Activated T-cell treated with anti-CD3 and anti-CD28 coated beads for 4 hours (primary cell): ENCODE measurements at regions not wholly inside any gene's neighbourhood (a gene's known extent, or its start where the extent isn't known, plus 50 kb on each side); places are given as distances from the start of the nearest gene placed in this dataset.

ENCODE experiments used
- DNase-seq: peaks from one replicate; pipeline ENCODE4 v3.0.0-alpha.2; 2020

- no peak for DNase-seq
These were observed 108.8 kb downstream of the SQOR start for GRCh38 chr15:45743426-45744235.

DNA sequence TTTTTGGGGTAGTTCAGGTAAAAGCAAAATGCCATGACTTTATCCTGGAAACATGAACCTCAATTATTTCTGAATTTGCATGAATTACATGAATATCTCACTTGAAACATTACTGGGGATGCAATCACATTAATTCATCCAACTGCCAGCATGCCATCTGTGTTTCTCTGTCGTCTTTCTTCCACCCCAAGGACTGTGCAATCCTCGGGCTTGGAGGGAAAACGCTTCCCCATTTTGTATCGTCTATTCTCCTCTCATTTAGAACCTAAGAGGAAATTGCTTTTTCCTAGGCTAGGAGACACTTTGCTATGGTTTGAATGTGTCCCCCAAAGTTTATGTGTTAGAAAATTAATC, 109.4 kb downstream of the SQOR start:
- DNase-seq = no peak

DNA sequence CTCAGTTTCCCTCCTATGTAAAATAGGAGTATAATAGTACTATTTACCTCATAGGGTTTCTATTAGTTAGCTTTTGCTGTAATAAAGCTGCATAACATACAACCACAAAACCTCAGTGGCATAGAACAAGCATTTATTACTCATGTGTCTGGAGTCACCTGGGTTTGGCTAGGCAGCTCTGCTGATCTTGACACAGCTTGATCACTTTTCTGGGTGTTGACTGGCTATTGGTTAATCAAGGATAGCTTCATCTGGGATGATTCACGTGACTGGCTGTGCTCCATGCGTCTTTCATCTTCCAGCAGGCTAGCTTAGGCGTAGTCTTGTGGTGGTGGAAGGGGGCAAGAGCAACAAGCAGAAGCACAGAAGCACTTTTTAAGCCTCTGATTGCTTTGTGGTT, 112.6 kb downstream of the SQOR start:
- no peak for DNase-seq

DNA sequence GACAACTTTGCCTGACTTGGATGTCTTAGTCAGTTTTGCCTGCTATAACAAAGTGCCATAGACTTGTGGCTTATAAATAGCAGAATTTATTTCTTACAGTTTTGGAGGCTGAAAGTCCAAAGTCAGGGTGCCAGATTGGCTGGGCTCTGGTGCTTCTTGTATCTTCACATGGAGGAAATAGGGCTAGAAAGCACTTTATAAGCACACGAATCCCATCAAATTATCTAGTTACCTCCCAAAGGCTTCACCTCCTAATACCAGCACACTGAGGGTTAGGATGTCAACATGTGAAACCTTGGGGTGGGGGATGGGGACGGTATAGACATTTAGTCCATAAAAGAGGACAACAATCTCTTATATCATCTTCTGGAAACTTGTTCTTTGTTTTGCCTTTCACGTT, 116.8 kb downstream of the SQOR start:
- no peak for DNase-seq

DNA sequence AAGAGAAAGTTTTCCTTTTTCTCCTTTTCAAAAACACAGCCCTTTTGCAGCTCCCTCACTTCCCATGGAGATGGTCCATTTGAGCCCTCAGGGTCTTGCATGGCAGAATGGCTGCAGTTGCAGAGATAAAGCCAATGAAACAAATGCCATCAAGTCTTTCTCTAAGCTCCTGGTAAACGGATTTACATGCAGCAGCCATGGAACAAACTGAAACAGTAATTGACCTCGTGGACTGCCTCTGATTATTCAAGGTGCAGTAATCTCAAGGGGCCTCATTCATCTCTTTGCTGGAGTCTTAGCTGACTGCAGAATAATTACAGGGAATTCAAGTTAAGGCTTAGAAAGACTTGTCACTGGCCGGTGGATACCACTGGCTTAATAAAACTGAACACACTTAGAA, 125.1 kb downstream of the SQOR start:
- DNase-seq = no peak

DNA sequence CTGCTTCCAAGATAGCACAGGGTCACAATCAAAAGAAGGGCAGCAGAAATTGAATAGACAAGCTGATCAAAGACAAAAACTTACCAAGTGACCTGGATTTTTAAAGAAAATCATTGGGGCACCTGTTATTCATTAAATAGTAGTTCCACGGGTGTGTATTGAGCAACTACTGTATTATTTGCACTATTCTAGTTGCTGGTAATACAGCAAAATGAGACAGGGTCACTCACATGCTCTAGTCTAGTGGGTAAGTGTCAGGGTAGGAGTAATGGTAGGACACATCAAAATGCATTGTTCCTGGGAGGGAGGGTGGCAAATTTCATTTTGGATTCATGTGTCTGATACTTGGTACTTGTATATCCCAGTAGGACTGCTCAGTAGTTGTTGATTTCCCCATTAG, 127.9 kb downstream of the SQOR start:
- DNase-seq = no peak

- no peak for DNase-seq
These were observed 128.5 kb downstream of the SQOR start for GRCh38 chr15:45763170-45763869.

DNA sequence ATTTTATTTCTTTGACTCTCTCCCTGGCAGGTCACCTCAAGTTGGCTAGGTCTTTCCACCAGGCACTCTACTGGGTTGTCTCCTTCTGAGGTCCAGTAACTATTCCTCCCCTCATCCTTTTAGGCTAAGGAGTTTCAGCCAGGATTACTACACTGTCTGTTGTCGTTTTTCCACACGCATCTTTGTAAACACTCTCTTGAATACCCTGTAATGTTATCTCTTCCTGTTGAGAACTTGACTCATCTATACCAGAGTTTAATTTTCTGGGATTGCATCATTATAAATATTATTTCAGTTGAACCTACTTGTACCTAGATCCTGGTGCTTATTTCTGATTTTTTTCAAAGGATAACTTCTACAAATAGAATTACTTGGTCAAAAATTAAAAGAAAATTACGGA, 138.3 kb downstream of the SQOR start:
- no peak for DNase-seq

- DNase-seq = no peak
These were observed 141.9 kb downstream of the SQOR start for GRCh38 chr15:45776772-45777171.

DNA sequence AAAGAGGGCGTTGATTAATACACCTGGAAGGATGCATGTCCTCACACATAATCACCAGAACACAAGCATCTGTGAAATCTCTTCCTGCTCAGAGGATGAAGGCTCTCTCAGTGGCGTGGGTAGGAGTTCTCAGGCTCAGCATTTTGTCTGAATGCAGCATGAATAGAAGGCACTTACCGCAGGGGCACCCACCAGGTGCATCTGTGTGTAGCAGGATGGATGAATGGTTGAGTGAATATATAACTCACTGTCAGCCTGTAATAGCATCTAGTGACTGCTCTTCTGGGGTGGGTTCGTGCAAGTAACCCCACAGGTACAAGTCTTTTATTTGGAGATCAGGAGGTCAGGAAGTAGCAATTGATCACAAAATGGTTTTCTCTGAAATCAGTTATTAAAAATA, 143.0 kb downstream of the SQOR start:
- no peak for DNase-seq

- DNase-seq = no peak
These were observed 145.5 kb downstream of the SQOR start for GRCh38 chr15:45780352-45780751.

GRCh38 chr15:45784656-45785055, 149.8 kb downstream of the SQOR start:
- DNase-seq = no peak

GRCh38 chr15:45785897-45786296, 151.1 kb downstream of the SQOR start:
- no peak for DNase-seq

GRCh38 chr15:45790325-45790943, 155.6 kb downstream of the SQOR start:
- DNase-seq = no peak

DNA sequence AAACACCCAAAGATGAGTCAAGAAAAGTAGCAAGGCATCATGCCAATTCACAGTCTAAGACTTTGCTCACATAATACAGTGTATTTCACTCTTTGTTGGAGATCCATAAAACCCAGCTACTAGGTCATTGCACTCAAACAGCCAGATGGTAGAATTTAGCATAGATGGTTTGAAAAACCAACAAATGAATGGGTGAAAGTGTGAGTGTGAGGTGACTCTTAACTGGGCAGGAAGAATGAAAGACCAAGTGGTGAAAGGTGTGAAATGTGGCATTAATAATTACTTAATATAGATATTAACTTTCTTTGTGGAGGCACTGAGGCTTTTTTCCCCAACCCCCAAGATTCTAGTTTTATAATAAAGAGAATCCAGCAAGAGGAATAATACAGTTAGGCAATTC, 159.5 kb downstream of the SQOR start:
- no peak for DNase-seq

DNA sequence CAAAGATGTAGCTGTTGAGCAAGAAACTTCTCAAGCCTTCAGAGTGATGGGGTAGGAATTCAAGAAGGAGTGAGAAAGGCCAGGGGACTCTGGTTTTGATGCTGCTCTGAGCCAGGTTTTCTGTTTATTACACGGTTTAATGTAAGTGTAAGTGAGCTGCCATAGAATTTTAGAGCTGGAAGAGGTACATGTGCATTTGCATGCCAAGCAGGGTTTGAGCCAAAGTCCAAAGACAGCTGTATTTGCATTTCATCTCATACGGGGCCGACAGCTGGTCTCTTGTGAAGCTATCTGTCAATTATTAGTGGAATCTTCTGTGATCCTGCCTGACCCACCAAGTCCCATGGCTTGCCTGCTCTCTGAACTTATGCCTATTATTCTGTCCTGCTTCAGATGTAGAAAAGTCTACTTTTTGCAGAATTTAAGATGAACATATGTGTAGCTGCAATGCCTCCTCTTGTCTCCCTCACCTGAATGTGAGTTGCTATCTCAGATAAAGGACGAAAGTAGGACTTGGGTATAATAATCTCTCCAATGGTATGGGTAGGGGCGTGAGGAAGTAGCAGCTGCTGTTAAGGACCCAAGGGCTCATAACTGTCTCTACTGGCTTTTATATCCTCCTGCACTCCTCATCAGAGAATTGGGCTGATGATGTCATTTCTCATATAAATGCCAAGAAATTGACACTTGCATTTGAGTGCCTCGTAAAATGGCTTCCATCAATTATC, 160.0 kb downstream of the SQOR start:
- no peak for DNase-seq

DNA sequence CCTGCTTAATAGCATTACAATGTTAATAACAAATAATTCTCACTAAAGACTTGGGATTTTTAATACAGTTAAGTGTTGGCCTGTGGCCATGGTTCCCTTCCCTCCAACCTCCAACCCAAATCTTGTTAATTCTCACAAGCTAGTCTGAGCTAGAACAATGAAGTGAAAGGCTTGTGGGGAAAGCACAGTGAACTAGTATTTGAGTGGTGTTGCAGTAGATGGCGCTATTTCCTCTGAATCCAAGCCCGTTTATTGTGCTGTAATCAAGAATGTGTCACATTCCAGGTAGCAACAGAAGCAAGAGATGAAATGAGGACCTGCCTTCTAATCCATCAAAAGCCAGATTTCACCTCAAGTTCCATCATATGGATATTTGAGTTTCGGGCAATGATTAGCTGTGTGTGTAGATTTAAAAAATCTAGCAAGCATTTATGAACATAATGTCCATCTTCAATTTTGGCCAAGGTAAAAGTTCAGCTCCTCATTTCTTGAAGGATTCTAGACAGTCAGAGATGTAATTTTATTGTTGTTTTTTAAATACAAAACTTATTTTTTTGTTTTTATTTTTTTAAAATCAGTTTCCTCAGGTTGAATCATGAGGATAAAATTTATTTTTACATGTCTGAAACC, 160.7 kb downstream of the SQOR start:
- DNase-seq = no peak

GRCh38 chr15:45796433-45796832, 161.6 kb downstream of the SQOR start:
- DNase-seq = no peak

DNA sequence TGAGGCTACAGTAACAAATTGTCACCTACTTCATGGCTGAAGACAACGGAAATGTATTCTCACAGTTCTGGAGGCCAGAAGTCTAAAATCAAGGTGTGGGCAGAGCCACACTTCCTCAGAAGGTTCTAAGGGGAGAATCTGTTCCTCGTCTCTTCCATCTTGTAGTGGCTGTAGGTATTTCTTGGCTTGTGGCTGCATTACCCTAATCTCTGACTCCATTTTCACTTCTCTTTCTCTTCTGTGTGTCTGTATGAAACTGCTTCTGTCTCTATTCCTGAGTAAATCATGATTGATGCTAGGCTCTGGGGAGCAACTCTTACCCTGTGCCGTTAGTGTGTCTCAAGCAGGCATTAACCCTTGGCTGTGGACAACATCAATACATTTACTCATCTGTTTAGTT, 164.7 kb downstream of the SQOR start:
- DNase-seq = no peak

DNA sequence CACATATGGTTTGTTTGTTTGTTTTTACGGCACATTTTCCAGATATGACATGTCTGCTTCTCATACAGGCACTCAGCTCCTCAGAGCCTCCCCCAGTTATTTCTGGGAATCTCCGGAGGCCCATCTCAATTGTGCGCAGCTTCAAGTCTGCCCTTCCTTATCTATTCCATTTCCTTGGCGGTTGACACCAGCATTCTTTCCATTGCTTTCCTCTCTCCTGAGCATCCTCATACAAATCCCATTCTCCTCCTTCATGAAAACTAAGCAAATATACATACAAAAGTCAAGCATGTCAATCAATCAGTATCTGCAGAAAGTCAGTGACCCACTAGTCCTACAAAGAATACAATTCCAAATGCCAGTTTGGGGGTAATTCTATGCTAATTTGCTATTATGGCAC, 166.7 kb downstream of the SQOR start:
- no peak for DNase-seq

GRCh38 chr15:45802140-45802539, 167.3 kb downstream of the SQOR start:
- no peak for DNase-seq

DNA sequence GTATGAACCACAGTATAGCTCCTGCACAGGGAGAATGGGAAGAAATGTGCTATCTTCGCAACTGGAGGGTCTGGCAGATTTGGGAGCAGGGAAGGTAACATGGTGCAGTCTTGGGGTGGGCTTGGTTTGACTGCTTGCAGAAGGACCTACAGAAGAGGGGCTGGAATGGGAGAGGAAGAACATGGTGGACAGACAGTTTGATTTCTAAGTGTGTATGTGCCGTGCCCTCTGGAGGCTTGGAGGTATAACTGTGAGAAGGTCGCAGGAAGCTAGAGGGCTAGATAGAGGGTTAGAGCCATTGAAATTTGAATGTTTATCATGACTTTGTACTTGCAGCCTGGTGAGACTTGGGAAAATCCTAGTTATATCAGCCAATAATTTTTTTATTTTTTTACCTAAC, 169.2 kb downstream of the SQOR start:
- no peak for DNase-seq

GRCh38 chr15:45810201-45810600, 175.4 kb downstream of the SQOR start:
- no peak for DNase-seq
